Trophoblast cell (in vitro differentiated cells and primary cell): ENCODE measurements at regions not wholly inside any gene's neighbourhood (a gene's known extent, or its start where the extent isn't known, plus 50 kb on each side); places are given as distances from the start of the nearest gene placed in this dataset.

Experiments used
- DNase-seq, 2 donors: peaks; one replicate each; pipeline ENCODE4 v3.0.0-alpha.2; 2016
- H2AFZ ChIP-seq: 2 replicates; pipeline ENCODE4 v1.6.1; 2013; ENCODE audit warnings: low read length, moderate library complexity, mild to moderate bottlenecking; ENCODE audit not compliant: insufficient read depth, poor library complexity
- H2AK5ac ChIP-seq: 2 replicates; pipeline ENCODE4 v1.6.1; 2013; ENCODE audit warnings: mild to moderate bottlenecking, low read length
- H2BK120ac ChIP-seq: 2 replicates; pipeline ENCODE4 v1.6.1; 2013; ENCODE audit warnings: low read length, mild to moderate bottlenecking, moderate library complexity; ENCODE audit not compliant: insufficient read depth, poor library complexity
- H2BK12ac ChIP-seq: 2 replicates; pipeline ENCODE4 v1.6.1; 2013; ENCODE audit warnings: mild to moderate bottlenecking, low read length, moderate library complexity
- H2BK5ac ChIP-seq: 2 replicates; pipeline ENCODE4 v1.6.1; 2013; ENCODE audit warnings: low read length, low read depth, moderate library complexity, mild to moderate bottlenecking; ENCODE audit not compliant: poor library complexity
- H3K14ac ChIP-seq: 2 replicates; pipeline ENCODE4 v1.6.1; 2013; ENCODE audit warnings: mild to moderate bottlenecking, low read length
- H3K18ac ChIP-seq: 2 replicates; pipeline ENCODE4 v1.6.1; 2013; ENCODE audit warnings: mild to moderate bottlenecking, low read length
- H3K23ac ChIP-seq: 2 replicates; pipeline ENCODE4 v1.6.1; 2013; ENCODE audit warnings: low read length
- H3K27ac ChIP-seq: 2 replicates; pipeline ENCODE4 v1.5.1; 2013; ENCODE audit warnings: low read depth, mild to moderate bottlenecking, inconsistent platforms, low read length, moderate library complexity
- H3K27me3 ChIP-seq: 2 replicates; pipeline ENCODE4 v1.6.1; 2013; ENCODE audit warnings: inconsistent platforms, mild to moderate bottlenecking, low read length, moderate library complexity; ENCODE audit not compliant: insufficient read depth
- H3K36me3 ChIP-seq, 2 experiments: 1 replicate in 1 of 2; 2 replicates in 1 of 2; pipeline ENCODE4 v1.6.1; 2013; ENCODE audit warnings: low read length in 2 of 2, mild to moderate bottlenecking in 2 of 2, moderate library complexity in 1 of 2; ENCODE audit not compliant: insufficient read depth in 2 of 2, control insufficient read depth in 1 of 2
- H3K4ac ChIP-seq: 2 replicates; pipeline ENCODE4 v1.6.1; 2013; ENCODE audit warnings: low read depth, mild to moderate bottlenecking, low read length, moderate library complexity
- H3K4me1 ChIP-seq, 2 experiments: 1 replicate in 1 of 2; 2 replicates in 1 of 2; pipeline ENCODE4 v1.6.1; 2013; ENCODE audit warnings: low read length in 2 of 2, mild to moderate bottlenecking in 2 of 2, moderate library complexity in 1 of 2; ENCODE audit not compliant: insufficient read depth in 2 of 2, control insufficient read depth in 1 of 2
- H3K4me2 ChIP-seq: 2 replicates; pipeline ENCODE4 v1.6.1; 2013; ENCODE audit warnings: inconsistent platforms, mild to moderate bottlenecking, low read length, moderate library complexity
- H3K4me3 ChIP-seq: 2 replicates; pipeline ENCODE4 v1.5.1; 2013; ENCODE audit warnings: mild to moderate bottlenecking, low read depth, low read length, inconsistent platforms
- H3K79me1 ChIP-seq: one replicate; pipeline ENCODE4 v1.6.1; 2013; ENCODE audit warnings: low read length
- H3K79me2 ChIP-seq: 2 replicates; pipeline ENCODE4 v1.6.1; 2013; ENCODE audit warnings: low read length, mild to moderate bottlenecking; ENCODE audit not compliant: control insufficient read depth, insufficient read depth, poor library complexity
- H3K9ac ChIP-seq: 2 replicates; pipeline ENCODE4 v1.6.1; 2013; ENCODE audit warnings: mild to moderate bottlenecking, low read length
- H3K9me3 ChIP-seq: 2 replicates; pipeline ENCODE4 v1.6.1; 2013; ENCODE audit warnings: low read depth, mild to moderate bottlenecking, control low read depth, inconsistent platforms, low read length; ENCODE audit not compliant: insufficient read depth
- H4K12ac ChIP-seq: 2 replicates; pipeline ENCODE4 v1.6.1; 2013; ENCODE audit warnings: low read depth, mild to moderate bottlenecking, low read length, moderate library complexity
- H4K8ac ChIP-seq: 2 replicates; pipeline ENCODE4 v1.6.1; 2013; ENCODE audit warnings: low read depth, mild to moderate bottlenecking, low read length, moderate library complexity
- H4K91ac ChIP-seq: one replicate; pipeline ENCODE4 v1.6.1; 2013; ENCODE audit warnings: low read depth, mild to moderate bottlenecking, low read length, moderate library complexity
- WGBS: extraction: QIAGEN DNeasy Blood & Tissue Kit; methylation state at CpG from one replicate; pipeline ENCODE4 v1.1.7; 2013; ENCODE audit warnings: missing lambda C conversion rate; ENCODE audit not compliant: insufficient read length, insufficient coverage; ENCODE audit errors: extremely low coverage; 5-methylcytosine and 5-hydroxymethylcytosine counted together

- Histone ChIP-seq H3K23ac (no peak overlapping the region), H2AK5ac (no peak overlapping the region), H3K79me2 (no peaks in the 10 kb centered on the region), H3K9me3 (no peaks in the 10 kb centered on the region), H3K36me3 (no peaks in the 10 kb centered on the region), H2BK120ac (no peak overlapping the region), H3K14ac (no peak overlapping the region), H2BK12ac (no peak overlapping the region), H4K12ac (no peak overlapping the region), H3K79me1 (no peaks in the 10 kb centered on the region), H3K18ac (no peak overlapping the region), H4K91ac (no peak overlapping the region), H3K4me3 (no peak overlapping the region), H4K8ac (no peak overlapping the region), H3K4me2 (no peak overlapping the region), H3K27me3 (no peaks in the 10 kb centered on the region), H2BK5ac (no peak overlapping the region), H3K27ac (no peak overlapping the region), H3K9ac (no peak overlapping the region), H3K4me1 (no peaks in the 10 kb centered on the region), H2AFZ (no peak overlapping the region), H3K4ac (no peak overlapping the region)
- no CpG with 5 or more reads among the region's 21 CpGs for WGBS
- no peak for DNase-seq
These were observed 282.8 kb upstream of the SALL3 start for GRCh38 chr18:78696698-78697435.

- no CpG with 5 or more reads among the region's 10 CpGs for WGBS
- no peak for DNase-seq
- Histone ChIP-seq H3K27ac (no peak overlapping the region), H2BK5ac (no peak overlapping the region), H3K79me1 (no peaks in the 10 kb centered on the region), H3K4me3 (no peak overlapping the region), H3K14ac (no peak overlapping the region), H2BK120ac (no peak overlapping the region), H3K4ac (no peak overlapping the region), H3K79me2 (no peaks in the 10 kb centered on the region), H3K18ac (no peak overlapping the region), H3K9me3 (no peaks in the 10 kb centered on the region), H3K4me2 (no peak overlapping the region), H3K36me3 (no peaks in the 10 kb centered on the region), H4K91ac (no peak overlapping the region), H2AK5ac (no peak overlapping the region), H3K4me1 (no peaks in the 10 kb centered on the region), H3K23ac (no peak overlapping the region), H4K12ac (no peak overlapping the region), H3K9ac (no peak overlapping the region), H2AFZ (no peak overlapping the region), H4K8ac (no peak overlapping the region), H3K27me3 (no peaks in the 10 kb centered on the region), H2BK12ac (no peak overlapping the region)
These were observed 282.2 kb upstream of the SALL3 start for GRCh38 chr18:78697446-78697845.

GRCh38 chr18:78698914-78699313 lies 280.7 kb upstream of the SALL3 start:
- Histone ChIP-seq H4K12ac (no peak overlapping the region), H3K27me3 (no peaks in the 10 kb centered on the region), H3K14ac (no peak overlapping the region), H3K9ac (no peak overlapping the region), H3K4ac (no peak overlapping the region), H4K91ac (no peak overlapping the region), H2BK12ac (no peak overlapping the region), H2AK5ac (no peak overlapping the region), H3K36me3 (no peaks in the 10 kb centered on the region), H4K8ac (no peak overlapping the region), H3K79me2 (no peaks in the 10 kb centered on the region), H3K18ac (no peak overlapping the region), H3K23ac (no peak overlapping the region), H2AFZ (no peak overlapping the region), H3K4me3 (no peak overlapping the region), H2BK5ac (no peak overlapping the region), H3K79me1 (no peaks in the 10 kb centered on the region), H3K4me1 (no peaks in the 10 kb centered on the region), H2BK120ac (no peak overlapping the region), H3K9me3 (peaks cover 4% of the 10 kb centered on the region), H3K27ac (no peak overlapping the region), H3K4me2 (no peak overlapping the region)
- no peak for DNase-seq
- WGBS: no CpG with 5 or more reads among the region's 5 CpGs

GRCh38 chr18:78699499-78699898 lies 280.1 kb upstream of the SALL3 start:
- H2AK5ac ChIP-seq: no peak overlapping the region
- no peak for DNase-seq
- no peaks in the 10 kb centered on the region for H3K4me1 ChIP-seq
- no peaks in the 10 kb centered on the region for H3K79me2 ChIP-seq
- H2BK120ac ChIP-seq: no peak overlapping the region
- H3K9ac ChIP-seq: no peak overlapping the region
- H4K12ac ChIP-seq: no peak overlapping the region
- no peaks in the 10 kb centered on the region for H3K36me3 ChIP-seq
- H4K8ac ChIP-seq: no peak overlapping the region
- no peak overlapping the region for H3K27ac ChIP-seq
- H3K14ac ChIP-seq: no peak overlapping the region
- no peak overlapping the region for H2BK5ac ChIP-seq
- H3K23ac ChIP-seq: no peak overlapping the region
- H3K79me1 ChIP-seq: no peaks in the 10 kb centered on the region
- H3K18ac ChIP-seq: no peak overlapping the region
- WGBS: no CpG with 5 or more reads among the region's 12 CpGs
- no peak overlapping the region for H2BK12ac ChIP-seq
- no peak overlapping the region for H3K4me2 ChIP-seq
- H3K4me3 ChIP-seq: no peak overlapping the region
- H3K27me3 ChIP-seq: no peaks in the 10 kb centered on the region
- H2AFZ ChIP-seq: no peak overlapping the region
- H4K91ac ChIP-seq: no peak overlapping the region
- peaks cover 6% of the 10 kb centered on the region for H3K9me3 ChIP-seq
- H3K4ac ChIP-seq: no peak overlapping the region
